ENCODE measurements at regions not wholly inside any gene's neighbourhood (a gene's known extent, or its start where the extent isn't known, plus 50 kb on each side); places are given as distances from the start of the nearest gene placed in this dataset.

- H2AFZ ChIP-seq (ENCODE audit: low read length): no peak overlapping the region
- H3K79me2 ChIP-seq (ENCODE audit: control insufficient read depth, insufficient read depth, low read length): no peaks in the 10 kb centered on the region
- H3K27ac ChIP-seq (ENCODE audit: insufficient read depth, low read length): no peak overlapping the region
- no peaks in the 10 kb centered on the region for H3K27me3 ChIP-seq (ENCODE audit: control insufficient read depth, insufficient read depth, low read length)
- H3K4me3 ChIP-seq (replicated peaks in 1 of 4; ENCODE audit: control extremely low read depth in 1 of 4, insufficient read depth in 1 of 4, low read depth in 3 of 4, low read length in 4 of 4): no peak overlapping the region
- no peak overlapping the region for H3K4me2 ChIP-seq (ENCODE audit: extremely low read depth, insufficient read depth, low read length)
- H4K20me1 ChIP-seq (ENCODE audit: control insufficient read depth, extremely low read depth, insufficient read depth, low read length): no peaks in the 10 kb centered on the region
- H3K36me3 ChIP-seq (ENCODE audit: control insufficient read depth, insufficient read depth, low read length): no peaks in the 10 kb centered on the region
- no peak for DNase-seq (ENCODE audit: low read depth in 2 of 2)
- H3K9me3 ChIP-seq (ENCODE audit: control insufficient read depth, insufficient read depth, low read depth, low read length): no peaks in the 10 kb centered on the region
- no peaks in the 10 kb centered on the region for H3K4me1 ChIP-seq (ENCODE audit: control insufficient read depth, extremely low read depth, insufficient read depth, low read length)
- no peak overlapping the region for H3K9ac ChIP-seq (ENCODE audit: insufficient read depth, low read length)
- no peak for TF ChIP-seq EZH2 (IDR thresholded peaks at IDR 0.05; ENCODE audit: low read length, missing control alignments)
- TF ChIP-seq, protein P1, sequence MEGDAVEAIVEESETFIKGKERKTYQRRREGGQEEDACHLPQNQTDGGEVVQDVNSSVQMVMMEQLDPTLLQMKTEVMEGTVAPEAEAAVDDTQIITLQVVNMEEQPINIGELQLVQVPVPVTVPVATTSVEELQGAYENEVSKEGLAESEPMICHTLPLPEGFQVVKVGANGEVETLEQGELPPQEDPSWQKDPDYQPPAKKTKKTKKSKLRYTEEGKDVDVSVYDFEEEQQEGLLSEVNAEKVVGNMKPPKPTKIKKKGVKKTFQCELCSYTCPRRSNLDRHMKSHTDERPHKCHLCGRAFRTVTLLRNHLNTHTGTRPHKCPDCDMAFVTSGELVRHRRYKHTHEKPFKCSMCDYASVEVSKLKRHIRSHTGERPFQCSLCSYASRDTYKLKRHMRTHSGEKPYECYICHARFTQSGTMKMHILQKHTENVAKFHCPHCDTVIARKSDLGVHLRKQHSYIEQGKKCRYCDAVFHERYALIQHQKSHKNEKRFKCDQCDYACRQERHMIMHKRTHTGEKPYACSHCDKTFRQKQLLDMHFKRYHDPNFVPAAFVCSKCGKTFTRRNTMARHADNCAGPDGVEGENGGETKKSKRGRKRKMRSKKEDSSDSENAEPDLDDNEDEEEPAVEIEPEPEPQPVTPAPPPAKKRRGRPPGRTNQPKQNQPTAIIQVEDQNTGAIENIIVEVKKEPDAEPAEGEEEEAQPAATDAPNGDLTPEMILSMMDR (conservative IDR thresholded peaks at IDR 0.05 in 1 of 2, IDR thresholded peaks at IDR 0.05 in 1 of 2; ENCODE audit: low read depth in 1 of 2, low read length in 2 of 2): no peak
Observed at GRCh38 chr18:27449104-27449503, 264.0 kb upstream of the CHST9 start.

GRCh38 chr18:27447930-27448329, 262.8 kb upstream of the CHST9 start:
- TF ChIP-seq, protein P1 (conservative IDR thresholded peaks at IDR 0.05 in 1 of 2, IDR thresholded peaks at IDR 0.05 in 1 of 2; ENCODE audit: low read depth in 1 of 2, low read length in 2 of 2): no peak
- TF ChIP-seq EZH2 (IDR thresholded peaks at IDR 0.05; ENCODE audit: low read length, missing control alignments): no peak
- no peak for DNase-seq (ENCODE audit: low read depth in 2 of 2)
- H3K9ac ChIP-seq (ENCODE audit: insufficient read depth, low read length): no peak overlapping the region
- no peaks in the 10 kb centered on the region for H4K20me1 ChIP-seq (ENCODE audit: control insufficient read depth, extremely low read depth, insufficient read depth, low read length)
- no peaks in the 10 kb centered on the region for H3K36me3 ChIP-seq (ENCODE audit: control insufficient read depth, insufficient read depth, low read length)
- H3K4me1 ChIP-seq (ENCODE audit: control insufficient read depth, extremely low read depth, insufficient read depth, low read length): no peaks in the 10 kb centered on the region
- no peak overlapping the region for H3K4me2 ChIP-seq (ENCODE audit: extremely low read depth, insufficient read depth, low read length)
- no peaks in the 10 kb centered on the region for H3K27me3 ChIP-seq (ENCODE audit: control insufficient read depth, insufficient read depth, low read length)
- no peaks in the 10 kb centered on the region for H3K9me3 ChIP-seq (ENCODE audit: control insufficient read depth, insufficient read depth, low read depth, low read length)
- no peaks in the 10 kb centered on the region for H3K79me2 ChIP-seq (ENCODE audit: control insufficient read depth, insufficient read depth, low read length)
- no peak overlapping the region for H2AFZ ChIP-seq (ENCODE audit: low read length)
- no peak overlapping the region for H3K4me3 ChIP-seq (replicated peaks in 1 of 4; ENCODE audit: control extremely low read depth in 1 of 4, insufficient read depth in 1 of 4, low read depth in 3 of 4, low read length in 4 of 4)
- H3K27ac ChIP-seq (ENCODE audit: insufficient read depth, low read length): no peak overlapping the region

GRCh38 chr18:27447451-27447881, 262.4 kb upstream of the CHST9 start:
- no peak for TF ChIP-seq EZH2 (IDR thresholded peaks at IDR 0.05; ENCODE audit: low read length, missing control alignments)
- TF ChIP-seq, protein P1 (conservative IDR thresholded peaks at IDR 0.05 in 1 of 2, IDR thresholded peaks at IDR 0.05 in 1 of 2; ENCODE audit: low read depth in 1 of 2, low read length in 2 of 2): no peak
- Histone ChIP-seq H3K9me3 (ENCODE audit: control insufficient read depth, insufficient read depth, low read depth, low read length) (no peaks in the 10 kb centered on the region), H3K4me1 (ENCODE audit: control insufficient read depth, extremely low read depth, insufficient read depth, low read length) (no peaks in the 10 kb centered on the region), H2AFZ (ENCODE audit: low read length) (no peak overlapping the region), H3K4me3 (replicated peaks in 1 of 4; ENCODE audit: control extremely low read depth in 1 of 4, insufficient read depth in 1 of 4, low read depth in 3 of 4, low read length in 4 of 4) (no peak overlapping the region), H3K27ac (ENCODE audit: insufficient read depth, low read length) (no peak overlapping the region), H3K27me3 (ENCODE audit: control insufficient read depth, insufficient read depth, low read length) (no peaks in the 10 kb centered on the region), H3K79me2 (ENCODE audit: control insufficient read depth, insufficient read depth, low read length) (no peaks in the 10 kb centered on the region), H3K36me3 (ENCODE audit: control insufficient read depth, insufficient read depth, low read length) (no peaks in the 10 kb centered on the region), H4K20me1 (ENCODE audit: control insufficient read depth, extremely low read depth, insufficient read depth, low read length) (no peaks in the 10 kb centered on the region), H3K4me2 (ENCODE audit: extremely low read depth, insufficient read depth, low read length) (no peak overlapping the region), H3K9ac (ENCODE audit: insufficient read depth, low read length) (no peak overlapping the region)
- DNase-seq (ENCODE audit: low read depth in 2 of 2): no peak

All from fibroblast of lung (primary cell).